ENCODE measurements at regions not wholly inside any gene's neighbourhood (a gene's known extent, or its start where the extent isn't known, plus 50 kb on each side); places are given as distances from the start of the nearest gene placed in this dataset.

- TF ChIP-seq JUND (IDR thresholded peaks at IDR 0.05) (no peak), YY1 (IDR thresholded peaks at IDR 0.05; ENCODE audit: extremely low read depth, insufficient replicate concordance, low read depth, low read length) (no peak), FOSL1 (IDR thresholded peaks at IDR 0.05; ENCODE audit: low read depth) (no peak), RAD21 (IDR thresholded peaks at IDR 0.05; ENCODE audit: low read depth) (no peak), EZH2 (IDR thresholded peaks at IDR 0.05) (no peak), POLR2AphosphoS5 (IDR thresholded peaks at IDR 0.05; ENCODE audit: low read depth, low read length) (no peak), ZFX (IDR thresholded peaks at IDR 0.05) (no peak)
Measured at GRCh38 chr18:61643884-61644647, 248.7 kb downstream of the RNF152 start.

GRCh38 chr18:61639886-61640285 is 252.9 kb downstream of the RNF152 start:
- Histone ChIP-seq H3K9ac (ENCODE audit: low read length) (no peak overlapping the region), H3K79me2 (ENCODE audit: insufficient read depth, low read length) (no peaks in the 10 kb centered on the region), H3K9me3 (ENCODE audit: control insufficient read depth in 1 of 2, insufficient read depth in 1 of 2, low read depth in 1 of 2, low read length in 2 of 2) (no peaks in the 10 kb centered on the region), H3K27ac (ENCODE audit: low read depth, low read length) (no peak overlapping the region), H2AFZ (ENCODE audit: low read depth, low read length, poor library complexity, severe bottlenecking) (no peak overlapping the region), H3K27me3 (ENCODE audit: insufficient read depth, low read length) (peaks cover 3% of the 10 kb centered on the region; the same call in 1 of the 2 replicates), H3K9me2 (ENCODE audit: insufficient read depth) (no peaks in the 10 kb centered on the region), H3K4me3 (replicated peaks in 1 of 2; ENCODE audit: low read depth in 1 of 2, low read length in 2 of 2) (no peak overlapping the region), H4K20me1 (ENCODE audit: insufficient read depth) (no peaks in the 10 kb centered on the region), H3K36me3 (ENCODE audit: control insufficient read depth in 1 of 2, insufficient read depth in 2 of 2, low read length in 2 of 2) (no peaks in the 10 kb centered on the region), H3K4me1 (ENCODE audit: control insufficient read depth in 1 of 2, insufficient read depth in 2 of 2, low read length in 2 of 2) (peaks cover 3 to 4% of the 10 kb centered on the region in 2 experiments; a peak in 1 of 4 replicates), H3K4me2 (ENCODE audit: low read length) (no peak overlapping the region)
- CTCF ChIA-PET: no interaction called here
- intact Hi-C loops (cut with micrococcal nuclease): loop anchor here (5.0 kb wide), 1 partner anchor 262 kb away; no protein-coding TSS in a partner anchor
- no peak for TF ChIP-seq POLR2A (IDR thresholded peaks at IDR 0.05; ENCODE audit: borderline replicate concordance, extremely low read depth, insufficient read depth, insufficient read length)
- no peak for TF ChIP-seq YY1 (IDR thresholded peaks at IDR 0.05; ENCODE audit: extremely low read depth, insufficient replicate concordance, low read depth, low read length)
- no peak for TF ChIP-seq ZFX (IDR thresholded peaks at IDR 0.05)
- no peak for TF ChIP-seq EZH2 (IDR thresholded peaks at IDR 0.05)
- TF ChIP-seq POLR2AphosphoS5 (IDR thresholded peaks at IDR 0.05; ENCODE audit: low read depth, low read length): no peak
- no peak for TF ChIP-seq CEBPB (IDR thresholded peaks at IDR 0.05; ENCODE audit: low read depth)
- no peak for TF ChIP-seq MAX (IDR thresholded peaks at IDR 0.05)
- no peak for TF ChIP-seq RAD21 (IDR thresholded peaks at IDR 0.05; ENCODE audit: low read depth)
- no peak for TF ChIP-seq SIN3A (IDR thresholded peaks at IDR 0.05; ENCODE audit: low read depth)
- TF ChIP-seq ZBTB33 (IDR thresholded peaks at IDR 0.05; ENCODE audit: extremely low read depth, insufficient replicate concordance, low read length): no peak
- TF ChIP-seq SRF (IDR thresholded peaks at IDR 0.05; ENCODE audit: low read depth): no peak
- TF ChIP-seq JUND (IDR thresholded peaks at IDR 0.05): no peak
- RAD21 ChIA-PET (ENCODE audit: low non-redundant PET in 1 of 2, low total read pairs in 2 of 2, uncharacterized antibody in 2 of 2, unreplicated experiment in 2 of 2): no interaction called here
- ATAC-seq (no peak), DNase-seq (ENCODE audit: low read depth, low spot score) (no peak)
- POLR2A ChIA-PET: no interaction called here
- no TSS peak for BruUV-seq (replicated peaks)

More at GRCh38 chr18:61643884-61644647, 248.7 kb downstream of the RNF152 start:
- no peak for DNase-seq (ENCODE audit: low read depth, low spot score)
- no peaks in the 10 kb centered on the region for H3K9me3 ChIP-seq (ENCODE audit: control insufficient read depth in 1 of 2, insufficient read depth in 1 of 2, low read depth in 1 of 2, low read length in 2 of 2)
- H3K36me3 ChIP-seq (ENCODE audit: control insufficient read depth in 1 of 2, insufficient read depth in 2 of 2, low read length in 2 of 2): no peaks in the 10 kb centered on the region
- H3K27ac ChIP-seq (ENCODE audit: low read depth, low read length): no peak overlapping the region
- no peak overlapping the region for H3K4me3 ChIP-seq (replicated peaks in 1 of 2; ENCODE audit: low read depth in 1 of 2, low read length in 2 of 2)
- H3K4me2 ChIP-seq (ENCODE audit: low read length): no peak overlapping the region
- H3K4me1 ChIP-seq (ENCODE audit: control insufficient read depth in 1 of 2, insufficient read depth in 2 of 2, low read length in 2 of 2): no peaks in the 10 kb centered on the region
- no peaks in the 10 kb centered on the region for H4K20me1 ChIP-seq (ENCODE audit: insufficient read depth)
- ChIA-PET CTCF (no interaction called here), RAD21 (ENCODE audit: low non-redundant PET in 1 of 2, low total read pairs in 2 of 2, uncharacterized antibody in 2 of 2, unreplicated experiment in 2 of 2) (no interaction called here), POLR2A (no interaction called here)
- intact Hi-C loops (cut with micrococcal nuclease): no loop called here
- H3K27me3 ChIP-seq (ENCODE audit: insufficient read depth, low read length): peaks cover 8% of the 10 kb centered on the region
- no peak overlapping the region for H2AFZ ChIP-seq (ENCODE audit: low read depth, low read length, poor library complexity, severe bottlenecking)
- BruUV-seq (replicated peaks): no TSS peak
- ATAC-seq: no peak
- no peaks in the 10 kb centered on the region for H3K79me2 ChIP-seq (ENCODE audit: insufficient read depth, low read length)
- H3K9me2 ChIP-seq (ENCODE audit: insufficient read depth): no peaks in the 10 kb centered on the region
- no peak overlapping the region for H3K9ac ChIP-seq (ENCODE audit: low read length)

All from HCT116 (cell line).